ENCODE measurements at regions not wholly inside any gene's neighbourhood (a gene's known extent, or its start where the extent isn't known, plus 50 kb on each side); places are given as distances from the start of the nearest gene placed in this dataset.
"Not testable (repeated sequence)": the region's sequence is repeated elsewhere in the genome, so short reads cannot be mapped to it uniquely, and the experiment has no call there.

GRCh38 chr2:88955607-88956006, 264.1 kb downstream of the RPIA start:
- no peaks in the 10 kb centered on the region for H3K4me1 ChIP-seq (ENCODE audit: control insufficient read depth, low read depth, low read length)
- no peak overlapping the region for H3K4me3 ChIP-seq (ENCODE audit: low read length)

GRCh38 chr2:88959480-88960204, 268.2 kb downstream of the RPIA start:
- no peak for DNase-seq
- H3K27me3 ChIP-seq (ENCODE audit: insufficient read depth, low read length, poor library complexity) = no peaks in the 10 kb centered on the region
- H2AK5ac ChIP-seq (ENCODE audit: low read length) = no peak overlapping the region
- no peaks in the 10 kb centered on the region for H3K79me1 ChIP-seq (ENCODE audit: low read length)
- H4K5ac ChIP-seq (ENCODE audit: low read length) = no peak overlapping the region
- no peak overlapping the region for H3K27ac ChIP-seq (ENCODE audit: low read depth, low read length)
- H2BK120ac ChIP-seq (ENCODE audit: low read depth, low read length) = no peak overlapping the region
- no peak overlapping the region for H3K9ac ChIP-seq (ENCODE audit: low read length)
- H3K4me1 ChIP-seq (ENCODE audit: control insufficient read depth, low read depth, low read length) = no peaks in the 10 kb centered on the region
- WGBS (ENCODE audit: extremely low coverage, insufficient coverage, low lambda C conversion rate) = no CpG with 5 or more reads among the region's 2 CpGs
- no peak overlapping the region for H4K8ac ChIP-seq (ENCODE audit: low read depth, low read length)
- H3K36me3 ChIP-seq (ENCODE audit: control insufficient read depth, insufficient read depth, low read length) = no peaks in the 10 kb centered on the region
- H3K4me3 ChIP-seq (ENCODE audit: low read length) = no peak overlapping the region
- H3K79me2 ChIP-seq (ENCODE audit: control insufficient read depth, insufficient read depth, low read length) = no peaks in the 10 kb centered on the region
- H3K18ac ChIP-seq (ENCODE audit: low read length) = no peak overlapping the region
- no peak overlapping the region for H3K23ac ChIP-seq (ENCODE audit: low read length)
- H3K4ac ChIP-seq (ENCODE audit: low read depth, low read length) = no peak overlapping the region
- H2BK5ac ChIP-seq (ENCODE audit: low read length) = no peak overlapping the region
- no peak overlapping the region for H3K56ac ChIP-seq (ENCODE audit: low read length)
- no peak overlapping the region for H2BK15ac ChIP-seq (replicated peaks; ENCODE audit: low read depth)
- no peak overlapping the region for H3K4me2 ChIP-seq (ENCODE audit: low read length)

More at GRCh38 chr2:88955607-88956006, 264.1 kb downstream of the RPIA start:
- Histone ChIP-seq H3K27ac (ENCODE audit: low read depth, low read length) (no peak overlapping the region), H3K36me3 (ENCODE audit: control insufficient read depth, insufficient read depth, low read length) (no peaks in the 10 kb centered on the region), H4K5ac (ENCODE audit: low read length) (no peak overlapping the region), H2BK5ac (ENCODE audit: low read length) (no peak overlapping the region), H3K4me2 (ENCODE audit: low read length) (no peak overlapping the region), H3K23ac (ENCODE audit: low read length) (no peak overlapping the region), H4K8ac (ENCODE audit: low read depth, low read length) (no peak overlapping the region), H3K79me1 (ENCODE audit: low read length) (no peaks in the 10 kb centered on the region), H3K4ac (ENCODE audit: low read depth, low read length) (no peak overlapping the region), H2AK5ac (ENCODE audit: low read length) (no peak overlapping the region), H2BK120ac (ENCODE audit: low read depth, low read length) (no peak overlapping the region), H2BK15ac (replicated peaks; ENCODE audit: low read depth) (no peak overlapping the region), H3K18ac (ENCODE audit: low read length) (no peak overlapping the region), H3K9ac (ENCODE audit: low read length) (no peak overlapping the region), H3K56ac (ENCODE audit: low read length) (no peak overlapping the region), H3K79me2 (ENCODE audit: control insufficient read depth, insufficient read depth, low read length) (no peaks in the 10 kb centered on the region), H3K27me3 (ENCODE audit: insufficient read depth, low read length, poor library complexity) (no peaks in the 10 kb centered on the region)
- WGBS (ENCODE audit: extremely low coverage, insufficient coverage, low lambda C conversion rate) = no CpG with 5 or more reads among the region's 1 CpG
- DNase-seq = no peak

- not testable (repeated sequence) for H3K9ac ChIP-seq (ENCODE audit: low read length); H3K27me3 ChIP-seq (ENCODE audit: insufficient read depth, low read length, poor library complexity); H4K8ac ChIP-seq (ENCODE audit: low read depth, low read length); H3K79me1 ChIP-seq (ENCODE audit: low read length); H3K4me3 ChIP-seq (ENCODE audit: low read length); H3K4me1 ChIP-seq (ENCODE audit: control insufficient read depth, low read depth, low read length); H3K36me3 ChIP-seq (ENCODE audit: control insufficient read depth, insufficient read depth, low read length); H3K23ac ChIP-seq (ENCODE audit: low read length); H2AK5ac ChIP-seq (ENCODE audit: low read length); H4K5ac ChIP-seq (ENCODE audit: low read length); H3K56ac ChIP-seq (ENCODE audit: low read length); H2BK5ac ChIP-seq (ENCODE audit: low read length); H3K4ac ChIP-seq (ENCODE audit: low read depth, low read length); H3K4me2 ChIP-seq (ENCODE audit: low read length); H3K18ac ChIP-seq (ENCODE audit: low read length); H3K79me2 ChIP-seq (ENCODE audit: control insufficient read depth, insufficient read depth, low read length); H3K27ac ChIP-seq (ENCODE audit: low read depth, low read length); H2BK120ac ChIP-seq (ENCODE audit: low read depth, low read length); H2BK15ac ChIP-seq (replicated peaks; ENCODE audit: low read depth)
- peak; percentile 47 for DNase-seq
- WGBS (ENCODE audit: extremely low coverage, insufficient coverage, low lambda C conversion rate) = no CpG with 5 or more reads among the region's 3 CpGs
These were observed 269.9 kb downstream of the RPIA start for GRCh38 chr2:88961323-88961722.

- no peak overlapping the region for H3K23ac ChIP-seq (ENCODE audit: low read length)
- no peak overlapping the region for H2BK15ac ChIP-seq (replicated peaks; ENCODE audit: low read depth)
- no peaks in the 10 kb centered on the region for H3K27me3 ChIP-seq (ENCODE audit: insufficient read depth, low read length, poor library complexity)
- no peaks in the 10 kb centered on the region for H3K4me1 ChIP-seq (ENCODE audit: control insufficient read depth, low read depth, low read length)
- H3K4me3 ChIP-seq (ENCODE audit: low read length) = no peak overlapping the region
- no peak overlapping the region for H3K18ac ChIP-seq (ENCODE audit: low read length)
- no peak overlapping the region for H4K8ac ChIP-seq (ENCODE audit: low read depth, low read length)
- H3K4me2 ChIP-seq (ENCODE audit: low read length) = no peak overlapping the region
- no peak overlapping the region for H3K56ac ChIP-seq (ENCODE audit: low read length)
- no peak overlapping the region for H2BK120ac ChIP-seq (ENCODE audit: low read depth, low read length)
- H3K36me3 ChIP-seq (ENCODE audit: control insufficient read depth, insufficient read depth, low read length) = no peaks in the 10 kb centered on the region
- DNase-seq = peak; percentile 57
- no peaks in the 10 kb centered on the region for H3K79me2 ChIP-seq (ENCODE audit: control insufficient read depth, insufficient read depth, low read length)
- WGBS (ENCODE audit: extremely low coverage, insufficient coverage, low lambda C conversion rate) = no CpG with 5 or more reads among the region's 3 CpGs
- no peaks in the 10 kb centered on the region for H3K79me1 ChIP-seq (ENCODE audit: low read length)
- no peak overlapping the region for H2BK5ac ChIP-seq (ENCODE audit: low read length)
- no peak overlapping the region for H3K9ac ChIP-seq (ENCODE audit: low read length)
- H4K5ac ChIP-seq (ENCODE audit: low read length) = no peak overlapping the region
- H3K4ac ChIP-seq (ENCODE audit: low read depth, low read length) = no peak overlapping the region
- H3K27ac ChIP-seq (ENCODE audit: low read depth, low read length) = no peak overlapping the region
- no peak overlapping the region for H2AK5ac ChIP-seq (ENCODE audit: low read length)
These were observed 276.4 kb downstream of the RPIA start for GRCh38 chr2:88967844-88968243.

GRCh38 chr2:88978011-88978410, 286.5 kb downstream of the RPIA start:
- not testable (repeated sequence) for H3K79me2 ChIP-seq (ENCODE audit: control insufficient read depth, insufficient read depth, low read length); H4K8ac ChIP-seq (ENCODE audit: low read depth, low read length); DNase-seq; H3K4me1 ChIP-seq (ENCODE audit: control insufficient read depth, low read depth, low read length); H3K36me3 ChIP-seq (ENCODE audit: control insufficient read depth, insufficient read depth, low read length); H4K5ac ChIP-seq (ENCODE audit: low read length); H3K27ac ChIP-seq (ENCODE audit: low read depth, low read length); H3K4me3 ChIP-seq (ENCODE audit: low read length); H3K27me3 ChIP-seq (ENCODE audit: insufficient read depth, low read length, poor library complexity); H3K18ac ChIP-seq (ENCODE audit: low read length); H3K23ac ChIP-seq (ENCODE audit: low read length); H3K56ac ChIP-seq (ENCODE audit: low read length); H3K79me1 ChIP-seq (ENCODE audit: low read length); H3K9ac ChIP-seq (ENCODE audit: low read length); H2BK15ac ChIP-seq (replicated peaks; ENCODE audit: low read depth); H2BK120ac ChIP-seq (ENCODE audit: low read depth, low read length); H2AK5ac ChIP-seq (ENCODE audit: low read length); H3K4me2 ChIP-seq (ENCODE audit: low read length); H3K4ac ChIP-seq (ENCODE audit: low read depth, low read length); H2BK5ac ChIP-seq (ENCODE audit: low read length)
- no CpG with 5 or more reads among the region's 2 CpGs for WGBS (ENCODE audit: extremely low coverage, insufficient coverage, low lambda C conversion rate)

DNA sequence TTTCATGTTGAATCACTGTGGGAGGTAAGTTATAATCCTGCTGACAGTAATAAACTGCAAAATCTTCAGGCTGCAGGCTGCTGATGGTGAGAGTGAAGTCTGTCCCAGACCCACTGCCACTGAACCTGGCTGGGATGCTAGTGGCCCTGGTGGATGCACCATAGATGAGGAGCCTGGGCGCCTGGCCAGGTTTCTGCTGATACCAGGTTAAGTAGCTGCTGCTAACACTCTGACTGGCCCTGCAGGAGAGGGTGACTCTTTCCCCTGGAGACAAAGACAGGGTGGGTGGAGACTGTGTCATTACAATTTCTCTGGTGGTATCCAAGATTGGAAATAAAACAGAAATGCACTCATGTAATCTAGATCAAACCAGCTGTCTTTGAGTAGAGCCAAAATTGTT, 287.0 kb downstream of the RPIA start:
- not testable (repeated sequence) for H3K27me3 ChIP-seq (ENCODE audit: insufficient read depth, low read length, poor library complexity); H3K4me3 ChIP-seq (ENCODE audit: low read length); H4K8ac ChIP-seq (ENCODE audit: low read depth, low read length); H3K4me1 ChIP-seq (ENCODE audit: control insufficient read depth, low read depth, low read length); H3K36me3 ChIP-seq (ENCODE audit: control insufficient read depth, insufficient read depth, low read length); H3K18ac ChIP-seq (ENCODE audit: low read length); H4K5ac ChIP-seq (ENCODE audit: low read length); H3K4ac ChIP-seq (ENCODE audit: low read depth, low read length); H3K79me1 ChIP-seq (ENCODE audit: low read length); H3K79me2 ChIP-seq (ENCODE audit: control insufficient read depth, insufficient read depth, low read length); H2BK15ac ChIP-seq (replicated peaks; ENCODE audit: low read depth); H3K4me2 ChIP-seq (ENCODE audit: low read length); H3K9ac ChIP-seq (ENCODE audit: low read length); H3K56ac ChIP-seq (ENCODE audit: low read length); H3K27ac ChIP-seq (ENCODE audit: low read depth, low read length); H2BK5ac ChIP-seq (ENCODE audit: low read length); DNase-seq; H2BK120ac ChIP-seq (ENCODE audit: low read depth, low read length); H2AK5ac ChIP-seq (ENCODE audit: low read length); H3K23ac ChIP-seq (ENCODE audit: low read length)
- no CpG with 5 or more reads among the region's 1 CpG for WGBS (ENCODE audit: extremely low coverage, insufficient coverage, low lambda C conversion rate)

Data from mesendoderm (in vitro differentiated cells).